ENCODE measurements at regions not wholly inside any gene's neighbourhood (a gene's known extent, or its start where the extent isn't known, plus 50 kb on each side); places are given as distances from the start of the nearest gene placed in this dataset.

DNA sequence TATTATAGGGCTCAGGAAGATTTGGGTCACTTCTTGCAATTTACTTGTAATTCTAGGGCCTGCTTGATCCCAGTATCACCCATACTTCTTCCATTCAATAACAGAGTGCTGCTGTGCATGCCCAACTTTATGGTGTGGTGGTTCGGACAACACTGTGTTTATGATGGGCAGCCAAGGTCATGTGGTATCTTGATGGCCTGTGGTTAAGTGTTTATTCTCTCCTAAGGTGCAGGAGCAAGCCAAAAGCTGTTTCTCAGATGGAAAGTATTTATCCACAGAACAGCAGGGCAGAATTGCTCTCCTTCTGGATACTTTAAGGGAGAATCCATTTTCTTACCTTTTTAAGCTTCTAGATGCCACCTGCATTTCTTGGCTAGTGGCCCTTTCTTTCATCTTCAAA is 433.8 kb downstream of the SH2D4B start:
- DNase-seq (no peak), ATAC-seq (ENCODE audit: low FRiP score in 2 of 2) (no peak)
- Histone ChIP-seq H3K9me3 (no peaks in the 10 kb centered on the region), H3K27me3 (no peaks in the 10 kb centered on the region), H3K36me3 (no peaks in the 10 kb centered on the region), H3K4me3 (no peak overlapping the region), H3K27ac (no peak overlapping the region), H3K4me1 (no peaks in the 10 kb centered on the region)
- WGBS, 2 donors = 57 to 76% methylated on average over 1 of the region's 1 CpG
- TF ChIP-seq EP300 (IDR thresholded peaks at IDR 0.05) (no peak), POLR2A (IDR thresholded peaks at IDR 0.05) (no peak), POLR2AphosphoS5 (IDR thresholded peaks at IDR 0.05) (no peak)
- TF ChIP-seq, protein P1, sequence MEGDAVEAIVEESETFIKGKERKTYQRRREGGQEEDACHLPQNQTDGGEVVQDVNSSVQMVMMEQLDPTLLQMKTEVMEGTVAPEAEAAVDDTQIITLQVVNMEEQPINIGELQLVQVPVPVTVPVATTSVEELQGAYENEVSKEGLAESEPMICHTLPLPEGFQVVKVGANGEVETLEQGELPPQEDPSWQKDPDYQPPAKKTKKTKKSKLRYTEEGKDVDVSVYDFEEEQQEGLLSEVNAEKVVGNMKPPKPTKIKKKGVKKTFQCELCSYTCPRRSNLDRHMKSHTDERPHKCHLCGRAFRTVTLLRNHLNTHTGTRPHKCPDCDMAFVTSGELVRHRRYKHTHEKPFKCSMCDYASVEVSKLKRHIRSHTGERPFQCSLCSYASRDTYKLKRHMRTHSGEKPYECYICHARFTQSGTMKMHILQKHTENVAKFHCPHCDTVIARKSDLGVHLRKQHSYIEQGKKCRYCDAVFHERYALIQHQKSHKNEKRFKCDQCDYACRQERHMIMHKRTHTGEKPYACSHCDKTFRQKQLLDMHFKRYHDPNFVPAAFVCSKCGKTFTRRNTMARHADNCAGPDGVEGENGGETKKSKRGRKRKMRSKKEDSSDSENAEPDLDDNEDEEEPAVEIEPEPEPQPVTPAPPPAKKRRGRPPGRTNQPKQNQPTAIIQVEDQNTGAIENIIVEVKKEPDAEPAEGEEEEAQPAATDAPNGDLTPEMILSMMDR (IDR thresholded peaks at IDR 0.05) = no peak

DNA sequence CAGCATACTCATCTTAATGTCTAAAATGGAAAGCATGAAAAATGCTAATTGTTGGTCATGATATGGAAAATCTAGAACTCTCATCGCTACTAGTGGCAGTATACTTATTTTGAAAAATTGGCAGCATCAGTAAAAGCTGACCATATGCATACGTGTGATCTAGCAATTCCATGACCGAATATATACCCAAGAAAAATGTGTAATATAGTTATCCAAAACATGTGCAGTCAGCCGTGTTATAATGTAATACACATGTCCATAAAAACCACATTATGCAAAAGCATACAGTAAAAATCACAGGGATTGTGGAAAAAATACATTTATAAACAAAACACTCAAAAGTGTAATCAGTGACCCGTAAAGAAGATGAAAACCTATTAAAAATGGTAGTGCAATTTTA is 439.0 kb downstream of the SH2D4B start:
- Histone ChIP-seq H3K27me3 (no peaks in the 10 kb centered on the region), H3K4me3 (no peak overlapping the region), H3K9me3 (no peaks in the 10 kb centered on the region), H3K36me3 (no peaks in the 10 kb centered on the region), H3K27ac (no peak overlapping the region), H3K4me1 (no peaks in the 10 kb centered on the region)
- no peak for ATAC-seq (ENCODE audit: low FRiP score in 2 of 2)
- no peak for DNase-seq
- TF ChIP-seq POLR2A (IDR thresholded peaks at IDR 0.05) (no peak), EP300 (IDR thresholded peaks at IDR 0.05) (no peak), POLR2AphosphoS5 (IDR thresholded peaks at IDR 0.05) (no peak)
- TF ChIP-seq, protein P1 (IDR thresholded peaks at IDR 0.05) = no peak
- 82 to 83% methylated on average over 5 of the region's 5 CpGs for WGBS, 2 donors

DNA sequence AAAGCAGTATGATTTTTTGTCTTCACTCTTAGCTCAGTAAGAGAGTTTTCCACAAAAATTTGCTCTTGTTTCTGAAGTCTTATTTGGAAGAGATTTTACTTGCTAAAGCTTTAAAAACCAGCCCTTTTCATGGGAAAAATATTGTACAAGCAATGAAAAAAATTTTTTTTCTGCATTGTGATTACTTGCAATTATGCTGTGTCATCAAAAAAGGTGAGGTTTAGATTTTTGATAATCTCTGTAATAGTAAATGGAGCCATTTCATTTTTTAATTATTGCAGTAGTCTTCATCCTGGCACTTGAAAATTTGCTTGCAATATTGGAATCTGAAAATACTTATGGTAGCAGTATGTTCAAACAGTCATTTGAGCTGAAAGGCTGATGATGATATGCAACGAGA is 447.4 kb downstream of the SH2D4B start:
- H3K27ac ChIP-seq = no peak overlapping the region
- H3K4me1 ChIP-seq = no peaks in the 10 kb centered on the region
- no peaks in the 10 kb centered on the region for H3K27me3 ChIP-seq
- TF ChIP-seq POLR2AphosphoS5 (IDR thresholded peaks at IDR 0.05) = no peak
- TF ChIP-seq, protein P1 (IDR thresholded peaks at IDR 0.05) = no peak
- TF ChIP-seq EP300 (IDR thresholded peaks at IDR 0.05) = no peak
- ATAC-seq (ENCODE audit: low FRiP score in 2 of 2) (no peak), DNase-seq (no peak)
- H3K36me3 ChIP-seq = no peaks in the 10 kb centered on the region
- WGBS, 2 donors = 56 to 61% methylated on average over 1 of the region's 1 CpG
- no peaks in the 10 kb centered on the region for H3K9me3 ChIP-seq
- no peak overlapping the region for H3K4me3 ChIP-seq

DNA sequence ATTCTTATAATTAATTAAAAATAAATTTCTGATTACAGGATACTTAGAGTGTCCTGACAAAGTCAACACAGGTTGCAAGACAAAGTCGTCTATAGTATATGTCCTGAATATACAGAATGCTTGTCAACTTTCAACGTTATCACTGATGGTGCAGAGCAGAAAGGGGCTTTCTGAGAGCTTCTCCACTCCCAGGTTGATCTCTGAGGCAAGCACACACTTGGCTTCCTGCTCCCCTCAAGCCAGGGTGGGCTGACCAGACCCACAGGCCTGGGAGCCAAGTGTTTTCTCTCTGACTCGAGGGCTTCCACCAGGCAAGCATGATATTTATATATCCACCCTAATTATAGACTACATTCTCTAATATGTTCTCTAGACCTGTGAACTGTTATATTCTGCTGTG is 448.9 kb downstream of the SH2D4B start:
- DNase-seq = no peak
- no peak for ATAC-seq (ENCODE audit: low FRiP score in 2 of 2)
- Histone ChIP-seq H3K4me1 (no peaks in the 10 kb centered on the region), H3K27ac (no peak overlapping the region), H3K27me3 (no peaks in the 10 kb centered on the region), H3K4me3 (no peak overlapping the region), H3K36me3 (no peaks in the 10 kb centered on the region), H3K9me3 (no peaks in the 10 kb centered on the region)
- TF ChIP-seq, protein P1 (IDR thresholded peaks at IDR 0.05) = no peak
- TF ChIP-seq POLR2AphosphoS5 (IDR thresholded peaks at IDR 0.05) = no peak
- 61 to 70% methylated on average over 3 of the region's 3 CpGs for WGBS, 2 donors

DNA sequence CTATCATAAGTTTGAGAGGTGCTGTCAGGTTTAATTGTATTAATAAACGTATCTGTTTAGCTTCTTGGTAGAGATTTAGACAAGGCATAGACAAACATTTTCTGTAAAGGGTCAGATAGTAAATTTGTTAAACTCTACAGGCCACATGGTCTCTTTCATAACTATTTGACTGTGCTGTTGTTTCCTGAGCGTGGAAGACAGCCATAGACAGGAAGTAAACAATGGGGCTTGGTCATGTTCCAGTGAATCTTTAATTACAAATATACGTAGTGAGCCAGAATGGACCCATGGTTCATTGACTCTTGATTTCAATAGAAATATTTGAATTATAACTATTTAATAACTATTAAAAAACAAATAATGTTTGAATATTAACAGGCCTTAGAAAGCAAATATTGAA is 451.1 kb downstream of the SH2D4B start:
- ATAC-seq (ENCODE audit: low FRiP score in 2 of 2) (no peak), DNase-seq (no peak)
- no peaks in the 10 kb centered on the region for H3K36me3 ChIP-seq
- no peak overlapping the region for H3K4me3 ChIP-seq
- no peaks in the 10 kb centered on the region for H3K27me3 ChIP-seq
- TF ChIP-seq EP300 (IDR thresholded peaks at IDR 0.05) = no peak
- TF ChIP-seq, protein P1 (IDR thresholded peaks at IDR 0.05) = no peak
- TF ChIP-seq POLR2AphosphoS5 (IDR thresholded peaks at IDR 0.05) = no peak
- no peak for TF ChIP-seq POLR2A (IDR thresholded peaks at IDR 0.05)
- H3K27ac ChIP-seq = no peak overlapping the region
- no peaks in the 10 kb centered on the region for H3K9me3 ChIP-seq
- no peaks in the 10 kb centered on the region for H3K4me1 ChIP-seq
- WGBS, 2 donors = 36 to 55% methylated on average over 3 of the region's 3 CpGs
